Naive B cell (primary cell): ENCODE measurements at regions not wholly inside any gene's neighbourhood (a gene's known extent, or its start where the extent isn't known, plus 50 kb on each side); places are given as distances from the start of the nearest gene placed in this dataset.

Experiments
- ATAC-seq, 2 donors: fragments of 150-1000 bp; cut with Tn5 transposase; 2 replicates each; pipeline ENCODE4 v1.10.0; 2021; ENCODE audit warnings: low read depth in 2 of 2, mild to moderate bottlenecking in 2 of 2, moderate library complexity in 2 of 2
- DNase-seq: peaks from one replicate; pipeline ENCODE4 v3.0.0; 2022
- H3K27ac Mint-ChIP-seq, 6 donors: one replicate each; pipeline ENCODE4 v1.8.0; 2020 to 2022; ENCODE audit warnings: mild to moderate bottlenecking in 6 of 6, mixed read lengths in 6 of 6, moderate library complexity in 5 of 6, inconsistent platforms in 2 of 6
- H3K27me3 Mint-ChIP-seq, 3 donors: one replicate each; pipeline ENCODE4 v1.8.0; 2021 to 2022; ENCODE audit warnings: mixed read lengths in 3 of 3, mild to moderate bottlenecking in 1 of 3
- H3K36me3 Mint-ChIP-seq, 2 donors: one replicate each; pipeline ENCODE4 v1.8.0; 2020 to 2022; ENCODE audit warnings: mixed read lengths in 2 of 2, inconsistent platforms in 1 of 2, mild to moderate bottlenecking in 1 of 2
- H3K4me1 Mint-ChIP-seq, 3 donors: one replicate each; pipeline ENCODE4 v1.8.0; 2020 to 2022; ENCODE audit warnings: mixed read lengths in 3 of 3, inconsistent platforms in 1 of 3, mild to moderate bottlenecking in 1 of 3, moderate library complexity in 1 of 3
- H3K4me3 Mint-ChIP-seq, 8 donors: one replicate each; pipeline ENCODE4 v1.8.0; 2020 to 2022; ENCODE audit warnings: mild to moderate bottlenecking in 8 of 8, mixed read lengths in 8 of 8, moderate library complexity in 8 of 8, inconsistent platforms in 2 of 8
- H3K9me3 Mint-ChIP-seq, 7 donors: one replicate each; pipeline ENCODE4 v1.8.0; 2020 to 2022; ENCODE audit warnings: mixed read lengths in 7 of 7, mild to moderate bottlenecking in 5 of 7, inconsistent platforms in 2 of 7, moderate library complexity in 1 of 7

- H3K9me3 Mint-ChIP-seq, result no peaks in the 10 kb centered on the region
- H3K4me3 Mint-ChIP-seq, result no peak overlapping the region
- no peak for ATAC-seq
- H3K27ac Mint-ChIP-seq, result peak overlapping the region in 1 of 6 donors; percentile 65
- DNase-seq, result no peak
- no peaks in the 10 kb centered on the region for H3K4me1 Mint-ChIP-seq
- peaks cover 0 to 5% (median 0%) of the 10 kb centered on the region in 3 donors for H3K27me3 Mint-ChIP-seq
- no peaks in the 10 kb centered on the region for H3K36me3 Mint-ChIP-seq
These were observed 483.3 kb downstream of the TUSC7 start for GRCh38 chr3:117192888-117193287.

- Mint-ChIP-seq H3K4me3 (no peak overlapping the region), H3K36me3 (no peaks in the 10 kb centered on the region), H3K9me3 (no peaks in the 10 kb centered on the region), H3K27me3 (peaks cover 0 to 5% (median 0%) of the 10 kb centered on the region in 3 donors), H3K27ac (no peak overlapping the region), H3K4me1 (no peaks in the 10 kb centered on the region)
- ATAC-seq (no peak), DNase-seq (no peak)
These were observed 483.8 kb downstream of the TUSC7 start for GRCh38 chr3:117193390-117193789.

- H3K4me1 Mint-ChIP-seq, result no peaks in the 10 kb centered on the region
These were observed 485.5 kb downstream of the TUSC7 start for GRCh38 chr3:117195034-117195433.

GRCh38 chr3:117200962-117201361, 491.4 kb downstream of the TUSC7 start:
- ATAC-seq, result no peak
- no peaks in the 10 kb centered on the region for H3K36me3 Mint-ChIP-seq

More at GRCh38 chr3:117195034-117195433, 485.5 kb downstream of the TUSC7 start:
- ATAC-seq (no peak), DNase-seq (no peak)
- Mint-ChIP-seq H3K4me3 (no peak overlapping the region), H3K36me3 (no peaks in the 10 kb centered on the region), H3K27ac (no peak overlapping the region), H3K27me3 (peaks cover 0 to 5% (median 0%) of the 10 kb centered on the region in 3 donors), H3K9me3 (peaks cover 0 to under 1% (median 0%) of the 10 kb centered on the region in 7 donors)

GRCh38 chr3:117201901-117202774, 492.6 kb downstream of the TUSC7 start:
- H3K9me3 Mint-ChIP-seq, result peaks cover 0 to 3% (median 1%) of the 10 kb centered on the region in 7 donors
- no peaks in the 10 kb centered on the region for H3K36me3 Mint-ChIP-seq
- H3K4me1 Mint-ChIP-seq, result no peaks in the 10 kb centered on the region
- DNase-seq, result no peak
- H3K27ac Mint-ChIP-seq, result no peak overlapping the region
- H3K4me3 Mint-ChIP-seq, result no peak overlapping the region
- ATAC-seq, result no peak
- peaks cover 0 to 5% (median 0%) of the 10 kb centered on the region in 3 donors for H3K27me3 Mint-ChIP-seq

More at GRCh38 chr3:117200962-117201361, 491.4 kb downstream of the TUSC7 start:
- Mint-ChIP-seq H3K27ac (no peak overlapping the region), H3K4me3 (no peak overlapping the region), H3K27me3 (peaks cover 0 to 5% (median 0%) of the 10 kb centered on the region in 3 donors), H3K4me1 (no peaks in the 10 kb centered on the region), H3K9me3 (peaks cover 0 to 3% (median 0%) of the 10 kb centered on the region in 7 donors)
- DNase-seq, result no peak

GRCh38 chr3:117217355-117217754, 507.8 kb downstream of the TUSC7 start:
- no peak for ATAC-seq
- no peak for DNase-seq

GRCh38 chr3:117217760-117218316, 508.3 kb downstream of the TUSC7 start:
- H3K9me3 Mint-ChIP-seq, result peaks cover 0 to 2% (median 0%) of the 10 kb centered on the region in 7 donors
- no peak overlapping the region for H3K27ac Mint-ChIP-seq
- no peak overlapping the region for H3K4me3 Mint-ChIP-seq
- no peaks in the 10 kb centered on the region for H3K4me1 Mint-ChIP-seq
- ATAC-seq, result no peak
- H3K36me3 Mint-ChIP-seq, result no peaks in the 10 kb centered on the region
- DNase-seq, result no peak
- peaks cover 0 to 3% (median 0%) of the 10 kb centered on the region in 3 donors for H3K27me3 Mint-ChIP-seq

More at GRCh38 chr3:117217355-117217754, 507.8 kb downstream of the TUSC7 start:
- peaks cover 0 to 7% (median 2%) of the 10 kb centered on the region in 7 donors for H3K9me3 Mint-ChIP-seq
- H3K27me3 Mint-ChIP-seq, result peaks cover 0 to 2% (median 0%) of the 10 kb centered on the region in 3 donors
- H3K36me3 Mint-ChIP-seq, result no peaks in the 10 kb centered on the region
- H3K27ac Mint-ChIP-seq, result no peak overlapping the region
- H3K4me3 Mint-ChIP-seq, result no peak overlapping the region
- H3K4me1 Mint-ChIP-seq, result no peaks in the 10 kb centered on the region

GRCh38 chr3:117218641-117219048, 509.1 kb downstream of the TUSC7 start:
- ATAC-seq (no peak), DNase-seq (no peak)
- Mint-ChIP-seq H3K27me3 (peaks cover 0 to 3% (median 0%) of the 10 kb centered on the region in 3 donors), H3K36me3 (no peaks in the 10 kb centered on the region), H3K9me3 (no peaks in the 10 kb centered on the region), H3K27ac (peak overlapping the region in 1 of 6 donors; percentile 29), H3K4me3 (no peak overlapping the region), H3K4me1 (no peaks in the 10 kb centered on the region)

GRCh38 chr3:117219296-117219695, 509.7 kb downstream of the TUSC7 start:
- Mint-ChIP-seq H3K4me3 (no peak overlapping the region), H3K27ac (no peak overlapping the region), H3K9me3 (no peaks in the 10 kb centered on the region), H3K27me3 (peaks cover 0 to 3% (median 0%) of the 10 kb centered on the region in 3 donors), H3K36me3 (no peaks in the 10 kb centered on the region), H3K4me1 (no peaks in the 10 kb centered on the region)
- ATAC-seq (no peak), DNase-seq (no peak)

GRCh38 chr3:117226932-117227331, 517.4 kb downstream of the TUSC7 start:
- no peak for DNase-seq
- Mint-ChIP-seq H3K27ac (no peak overlapping the region), H3K9me3 (peaks cover 0 to 3% (median 0%) of the 10 kb centered on the region in 7 donors), H3K4me1 (no peaks in the 10 kb centered on the region), H3K36me3 (no peaks in the 10 kb centered on the region), H3K4me3 (no peak overlapping the region), H3K27me3 (peaks cover 0 to 3% (median 0%) of the 10 kb centered on the region in 3 donors)
- no peak for ATAC-seq

- Mint-ChIP-seq H3K27ac (no peak overlapping the region), H3K4me1 (peaks cover 0 to 3% (median 0%) of the 10 kb centered on the region in 3 donors), H3K4me3 (no peak overlapping the region), H3K27me3 (no peaks in the 10 kb centered on the region), H3K36me3 (no peaks in the 10 kb centered on the region), H3K9me3 (peaks cover 0 to 3% (median 0%) of the 10 kb centered on the region in 7 donors)
- ATAC-seq (no peak), DNase-seq (no peak)
These were observed 518.9 kb downstream of the TUSC7 start for GRCh38 chr3:117228466-117228865.

- Mint-ChIP-seq H3K36me3 (no peaks in the 10 kb centered on the region), H3K27ac (no peak overlapping the region), H3K4me1 (peaks cover 0 to 3% (median 0%) of the 10 kb centered on the region in 3 donors), H3K4me3 (no peak overlapping the region), H3K27me3 (no peaks in the 10 kb centered on the region), H3K9me3 (peaks cover 0 to 3% (median 0%) of the 10 kb centered on the region in 7 donors)
- no peak for DNase-seq
- ATAC-seq, result no peak
These were observed 521.3 kb downstream of the TUSC7 start for GRCh38 chr3:117230924-117231323.

- ATAC-seq (no peak), DNase-seq (no peak)
- no peaks in the 10 kb centered on the region for H3K36me3 Mint-ChIP-seq
- peaks cover 0 to 3% (median 0%) of the 10 kb centered on the region in 3 donors for H3K4me1 Mint-ChIP-seq
- no peaks in the 10 kb centered on the region for H3K27me3 Mint-ChIP-seq
- H3K27ac Mint-ChIP-seq, result no peak overlapping the region
- peaks cover 0 to 3% (median 0%) of the 10 kb centered on the region in 7 donors for H3K9me3 Mint-ChIP-seq
- H3K4me3 Mint-ChIP-seq, result no peak overlapping the region
These were observed 524.8 kb downstream of the TUSC7 start for GRCh38 chr3:117234331-117234730.

- no peak overlapping the region for H3K27ac Mint-ChIP-seq
- no peak overlapping the region for H3K4me3 Mint-ChIP-seq
- no peaks in the 10 kb centered on the region for H3K27me3 Mint-ChIP-seq
- H3K36me3 Mint-ChIP-seq, result no peaks in the 10 kb centered on the region
- no peaks in the 10 kb centered on the region for H3K9me3 Mint-ChIP-seq
- no peak for DNase-seq
- H3K4me1 Mint-ChIP-seq, result peaks cover 0 to 3% (median 0%) of the 10 kb centered on the region in 3 donors
- no peak for ATAC-seq
These were observed 525.7 kb downstream of the TUSC7 start for GRCh38 chr3:117235304-117235703.
